ENCODE measurements at regions not wholly inside any gene's neighbourhood (a gene's known extent, or its start where the extent isn't known, plus 50 kb on each side); places are given as distances from the start of the nearest gene placed in this dataset.

GRCh38 chr12:75782069-75782581 is 249.5 kb downstream of the PHLDA1 start:
- no peak for DNase-seq (ENCODE audit: low spot score)
- in situ Hi-C loops (cut with HindIII; ENCODE audit: low sequenced_read_pairs): no loop called here

DNA sequence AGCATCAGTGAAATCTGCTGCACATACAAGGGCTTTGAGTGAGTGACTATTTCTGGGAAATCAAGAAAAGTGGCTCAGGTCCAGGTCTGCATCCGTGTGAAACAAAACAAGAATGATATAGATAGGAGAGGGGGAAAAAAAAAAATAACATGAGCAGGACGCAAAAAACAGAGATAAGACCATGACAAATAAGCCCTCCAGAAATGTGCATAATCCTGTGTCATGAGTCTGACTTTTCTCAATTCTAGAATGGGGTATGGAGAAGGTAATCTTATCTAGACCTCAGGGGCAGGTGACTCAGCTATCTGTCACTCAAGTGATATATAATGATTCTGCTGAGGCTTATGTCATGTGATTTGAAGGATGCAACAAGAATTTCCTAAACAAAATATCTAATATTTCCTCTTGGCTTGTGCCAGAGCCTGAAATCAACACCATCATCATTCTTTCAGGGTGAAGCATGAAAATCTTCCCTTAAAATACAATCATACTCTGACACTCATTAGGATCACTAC is 250.0 kb downstream of the PHLDA1 start:
- in situ Hi-C loops (cut with HindIII; ENCODE audit: low sequenced_read_pairs): no loop called here
- no peak for DNase-seq (ENCODE audit: low spot score)

- in situ Hi-C loops (cut with HindIII; ENCODE audit: low sequenced_read_pairs): no loop called here
- no peak for DNase-seq (ENCODE audit: low spot score)
Measured at GRCh38 chr12:75779891-75780496, 251.6 kb downstream of the PHLDA1 start.

GRCh38 chr12:75774261-75775052 is 257.1 kb downstream of the PHLDA1 start:
- in situ Hi-C loops (cut with HindIII; ENCODE audit: low sequenced_read_pairs): no loop called here
- no peak for DNase-seq (ENCODE audit: low spot score)

DNA sequence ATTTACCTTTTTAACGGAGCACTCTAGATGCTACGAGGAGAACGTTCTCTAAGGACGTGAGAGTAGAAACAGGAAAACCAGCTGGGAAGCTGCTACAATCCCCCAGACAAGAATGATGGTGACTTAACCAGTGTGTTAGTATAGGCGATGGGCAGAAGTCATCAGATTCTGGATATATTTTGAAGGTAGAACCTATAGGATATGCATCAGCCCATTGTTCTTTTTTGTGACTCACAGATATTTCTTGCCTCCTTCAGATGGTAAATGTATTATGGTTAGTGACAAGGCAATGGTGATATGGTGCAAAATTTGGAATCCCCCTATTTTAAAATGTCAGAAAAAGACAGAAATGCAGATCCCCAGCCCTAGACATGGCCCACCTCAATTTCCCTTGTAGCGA is 258.2 kb downstream of the PHLDA1 start:
- DNase-seq (ENCODE audit: low spot score): no peak
- in situ Hi-C loops (cut with HindIII; ENCODE audit: low sequenced_read_pairs): no loop called here

DNA sequence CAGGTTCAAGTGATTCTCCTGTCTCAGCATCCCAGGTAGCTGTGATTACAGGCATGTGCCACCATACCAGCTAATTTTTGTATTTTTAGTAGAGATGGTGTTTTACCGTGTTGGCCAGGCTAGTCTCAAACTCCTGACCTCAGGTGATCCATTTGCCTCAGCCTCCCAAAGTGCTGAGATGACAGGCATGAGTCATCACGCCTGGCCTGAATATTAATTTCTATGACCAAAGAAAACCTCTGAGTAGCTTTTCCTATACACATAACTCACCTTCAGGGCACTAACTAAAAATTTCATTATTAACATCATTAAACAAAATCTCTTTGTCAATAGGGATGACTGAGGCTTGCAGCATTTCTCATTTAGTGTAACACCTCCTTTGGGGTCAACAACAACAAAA is 259.6 kb upstream of the KRR1 start:
- no peak for DNase-seq (ENCODE audit: low spot score)
- in situ Hi-C loops (cut with HindIII; ENCODE audit: low sequenced_read_pairs): no loop called here

GRCh38 chr12:75767957-75768356 is 256.5 kb upstream of the KRR1 start:
- in situ Hi-C loops (cut with HindIII; ENCODE audit: low sequenced_read_pairs): no loop called here
- DNase-seq (ENCODE audit: low spot score): no peak

DNA sequence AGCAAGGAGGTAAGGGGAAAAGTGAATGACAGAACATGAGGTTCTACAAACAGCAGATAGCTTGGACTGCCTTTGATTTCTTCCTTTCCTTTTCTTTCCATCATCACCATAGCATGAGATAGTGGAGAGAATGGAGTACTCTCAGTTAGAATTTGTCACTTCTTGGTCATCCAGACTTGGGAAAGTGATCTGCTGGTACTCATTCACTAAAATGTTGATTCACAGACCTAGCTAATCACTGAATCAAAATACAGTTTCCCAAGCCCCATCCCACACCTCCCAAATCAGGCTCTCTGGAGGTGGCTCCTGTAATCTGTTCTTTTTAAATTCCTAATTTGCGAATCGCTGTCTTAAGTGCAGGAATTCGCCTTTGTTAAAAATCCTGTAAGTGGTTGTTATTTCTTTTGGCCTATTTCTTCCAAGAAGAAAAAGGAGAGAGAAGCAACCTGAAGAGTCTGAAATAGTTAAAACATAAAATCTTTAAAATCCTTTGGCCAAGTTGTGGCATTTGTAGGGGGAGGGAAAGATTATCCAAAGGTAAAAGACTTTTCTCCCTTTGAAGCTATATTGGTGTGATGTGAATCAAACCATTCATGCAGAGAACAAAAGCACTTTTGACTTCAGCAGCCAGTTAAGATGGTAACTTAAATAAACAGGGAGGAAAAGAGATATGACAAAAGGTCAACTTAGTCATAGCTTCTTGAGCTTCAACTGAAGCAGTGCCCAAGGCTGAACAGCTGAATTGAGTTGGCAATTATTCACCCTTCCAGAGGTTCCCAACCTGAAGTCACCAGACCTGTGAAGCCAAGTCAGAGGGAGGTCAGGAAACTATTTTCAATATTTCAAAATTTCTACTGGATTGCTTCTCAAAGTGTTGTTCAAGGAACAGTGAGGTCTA is 255.1 kb upstream of the KRR1 start:
- DNase-seq (ENCODE audit: low spot score): no peak
- in situ Hi-C loops (cut with HindIII; ENCODE audit: low sequenced_read_pairs): no loop called here

- DNase-seq (ENCODE audit: low spot score): no peak
- in situ Hi-C loops (cut with HindIII; ENCODE audit: low sequenced_read_pairs): no loop called here
Measured at GRCh38 chr12:75765170-75766059, 254.0 kb upstream of the KRR1 start.

DNA sequence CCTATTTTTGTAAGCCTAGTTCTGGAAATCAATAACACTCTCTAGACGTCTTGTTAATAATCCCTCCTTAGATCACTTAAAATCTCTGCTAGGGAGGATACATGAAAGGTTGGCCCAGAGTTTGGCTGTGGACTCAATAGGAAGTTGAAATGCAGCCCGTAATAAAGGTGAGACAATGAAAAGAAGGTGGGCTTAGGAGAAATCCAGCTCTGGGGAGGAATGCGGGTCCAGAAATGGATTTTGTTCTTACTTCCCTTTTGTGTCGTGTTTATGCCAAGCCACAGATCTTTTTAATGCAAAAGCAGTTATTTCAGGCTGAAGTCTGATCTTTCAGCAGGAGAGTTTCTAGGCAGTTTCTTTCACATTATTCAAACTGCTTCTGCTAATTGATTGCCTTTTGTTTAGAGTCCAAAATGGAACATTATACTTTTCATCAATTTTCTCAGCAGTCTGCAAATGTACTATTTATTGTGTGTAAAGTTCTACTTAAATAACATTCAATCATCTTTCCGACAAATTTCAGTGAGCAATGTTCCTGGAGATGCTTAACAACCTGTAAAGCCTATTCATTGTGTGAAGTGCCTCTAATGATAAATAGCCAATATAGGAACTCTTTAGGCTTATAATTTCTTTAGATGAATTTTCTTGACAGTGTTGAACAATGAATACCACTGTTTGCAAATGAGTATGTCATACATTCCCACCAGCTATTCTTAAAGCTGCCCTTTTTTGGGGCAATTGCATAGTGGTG is 252.9 kb upstream of the KRR1 start:
- in situ Hi-C loops (cut with HindIII; ENCODE audit: low sequenced_read_pairs): no loop called here
- DNase-seq (ENCODE audit: low spot score): no peak

DNA sequence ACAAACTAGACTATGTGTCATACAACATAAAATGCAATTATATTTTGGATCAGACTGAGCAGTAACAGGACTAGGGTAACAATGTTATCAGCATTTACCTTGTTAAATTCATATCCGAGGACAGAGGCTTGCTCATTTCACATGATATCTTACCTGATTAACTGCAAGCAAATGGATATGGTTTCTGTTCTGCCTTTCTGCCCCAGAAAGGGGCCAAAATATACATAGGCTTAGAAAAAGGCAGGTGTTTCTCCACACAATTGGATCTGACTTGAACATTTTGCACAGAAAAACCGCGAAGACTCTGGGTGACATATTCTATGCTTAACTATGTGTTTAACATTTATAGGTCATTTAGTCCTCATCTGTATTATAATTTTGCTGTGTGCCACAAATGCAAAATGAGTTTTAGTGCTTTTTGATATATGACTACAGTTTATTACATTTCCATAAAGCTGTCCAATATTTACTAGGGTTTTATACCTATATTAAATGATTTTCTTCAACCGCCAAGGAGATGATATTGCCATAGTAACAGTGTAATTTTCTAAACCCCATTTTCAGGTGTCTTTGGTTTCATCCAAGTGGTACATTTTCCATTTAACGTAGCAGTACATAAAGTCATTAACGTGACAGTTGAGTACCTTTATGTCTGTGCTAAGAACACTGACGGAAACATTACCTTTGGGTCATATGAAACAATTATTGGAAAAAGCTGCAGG is 249.3 kb upstream of the KRR1 start:
- no peak for DNase-seq (ENCODE audit: low spot score)
- in situ Hi-C loops (cut with HindIII; ENCODE audit: low sequenced_read_pairs): no loop called here

DNA sequence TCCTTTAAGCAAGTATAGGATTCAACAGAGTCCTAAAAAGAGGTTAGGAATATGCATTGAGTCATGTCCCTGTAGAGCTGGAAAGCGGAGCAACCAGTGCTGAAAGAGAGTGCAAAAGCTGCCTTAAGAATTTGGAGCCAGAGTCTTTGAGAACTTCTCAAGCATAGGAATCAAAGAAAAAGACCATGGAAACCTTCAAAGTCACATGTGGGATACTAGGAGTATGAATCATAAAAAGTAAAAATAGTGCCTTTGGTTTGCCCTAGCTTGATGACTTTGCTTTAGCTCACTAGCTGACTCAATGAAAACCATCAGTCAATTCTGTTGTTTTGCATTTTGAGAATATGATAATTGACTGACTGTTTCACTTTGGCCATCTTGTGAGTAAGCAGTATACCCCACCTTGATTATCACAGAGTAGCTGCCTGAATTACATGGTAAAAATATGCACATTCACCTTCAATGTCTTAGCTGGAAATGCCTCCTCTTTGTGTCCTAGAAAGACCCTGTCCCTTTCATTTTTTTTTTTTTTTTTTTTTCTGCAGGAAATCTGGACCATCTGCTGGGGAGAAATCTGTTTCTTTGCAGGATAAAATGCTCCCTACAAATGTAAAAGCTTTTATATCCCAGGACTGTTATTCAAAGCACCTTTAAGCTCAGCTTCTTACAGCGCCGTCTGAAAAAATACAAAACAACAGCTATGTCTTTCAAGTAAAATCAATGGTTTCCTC is 248.6 kb upstream of the KRR1 start:
- DNase-seq (ENCODE audit: low spot score): peak; percentile 27
- in situ Hi-C loops (cut with HindIII; ENCODE audit: low sequenced_read_pairs): no loop called here

DNA sequence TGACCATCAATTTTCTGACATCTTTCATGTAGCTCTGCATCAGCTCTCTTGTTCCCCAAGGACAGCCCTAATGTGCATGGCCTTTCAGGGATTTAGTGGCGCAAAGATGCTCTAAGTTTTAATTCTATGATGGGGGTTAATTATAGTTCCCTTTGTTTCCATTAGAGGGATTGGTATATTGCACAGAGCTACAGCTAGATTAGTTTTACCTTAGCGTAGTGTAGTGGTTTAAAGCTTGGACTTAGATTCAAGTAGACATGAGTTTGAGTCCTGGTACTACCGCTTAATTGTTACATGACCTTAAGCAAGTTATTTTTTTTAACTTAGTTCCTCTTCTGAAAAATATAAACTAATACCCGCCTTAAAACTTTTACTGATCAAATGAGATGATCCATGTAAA is 247.8 kb upstream of the KRR1 start:
- in situ Hi-C loops (cut with HindIII; ENCODE audit: low sequenced_read_pairs): no loop called here
- DNase-seq (ENCODE audit: low spot score): no peak

DNA sequence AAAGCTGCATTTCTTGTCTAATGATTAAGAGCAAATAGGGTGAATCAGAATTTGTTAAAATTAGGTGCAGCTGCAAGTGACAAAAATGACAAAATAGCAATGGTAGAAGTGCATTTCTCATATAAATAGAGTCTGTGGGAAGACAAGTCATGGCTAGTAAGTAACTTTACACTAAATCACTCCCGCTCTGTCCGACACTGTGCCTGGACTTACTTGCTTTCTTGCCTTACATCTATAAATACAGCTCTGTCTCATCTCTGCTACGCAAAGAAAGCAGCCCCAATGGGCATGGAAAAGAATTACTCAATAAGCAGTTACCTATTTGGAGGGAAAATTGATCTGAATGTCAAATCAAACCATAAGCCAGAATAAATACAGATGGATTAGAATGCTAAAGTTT is 245.4 kb upstream of the KRR1 start:
- in situ Hi-C loops (cut with HindIII; ENCODE audit: low sequenced_read_pairs): no loop called here
- no peak for DNase-seq (ENCODE audit: low spot score)

DNA sequence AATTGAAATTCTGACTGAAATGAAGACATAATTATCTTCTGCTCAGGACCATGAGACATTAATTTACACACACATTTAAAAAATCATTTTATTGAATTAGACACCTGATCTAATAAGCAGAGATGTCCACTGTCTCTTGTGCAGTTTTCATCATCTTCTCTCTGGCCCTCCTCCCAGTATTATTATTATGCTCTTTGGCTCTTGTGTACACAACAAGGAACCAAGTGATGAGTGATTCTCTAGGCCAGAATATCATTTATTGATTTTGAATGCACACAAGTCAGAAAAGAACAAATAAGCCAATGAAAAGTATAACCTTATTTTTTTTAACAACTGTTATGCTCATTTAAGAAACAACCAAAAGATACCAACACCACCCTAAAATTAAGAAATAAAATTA is 244.7 kb upstream of the KRR1 start:
- DNase-seq (ENCODE audit: low spot score): no peak
- in situ Hi-C loops (cut with HindIII; ENCODE audit: low sequenced_read_pairs): no loop called here

- in situ Hi-C loops (cut with HindIII; ENCODE audit: low sequenced_read_pairs): no loop called here
- DNase-seq (ENCODE audit: low spot score): no peak
Measured at GRCh38 chr12:75754698-75755097, 243.3 kb upstream of the KRR1 start.

GRCh38 chr12:75754141-75754540 is 242.7 kb upstream of the KRR1 start:
- in situ Hi-C loops (cut with HindIII; ENCODE audit: low sequenced_read_pairs): no loop called here
- no peak for DNase-seq (ENCODE audit: low spot score)
